HUDEP-2 (cell line): ENCODE measurements at regions not wholly inside any gene's neighbourhood (a gene's known extent, or its start where the extent isn't known, plus 50 kb on each side); places are given as distances from the start of the nearest gene placed in this dataset.

ENCODE experiments used
- DNase-seq, 76 experiments: peaks; one replicate each; lab custom pipeline; 2025; ENCODE audit not compliant: unreplicated experiment in 76 of 76; lab: John Stamatoyannopoulos, UW

DNA sequence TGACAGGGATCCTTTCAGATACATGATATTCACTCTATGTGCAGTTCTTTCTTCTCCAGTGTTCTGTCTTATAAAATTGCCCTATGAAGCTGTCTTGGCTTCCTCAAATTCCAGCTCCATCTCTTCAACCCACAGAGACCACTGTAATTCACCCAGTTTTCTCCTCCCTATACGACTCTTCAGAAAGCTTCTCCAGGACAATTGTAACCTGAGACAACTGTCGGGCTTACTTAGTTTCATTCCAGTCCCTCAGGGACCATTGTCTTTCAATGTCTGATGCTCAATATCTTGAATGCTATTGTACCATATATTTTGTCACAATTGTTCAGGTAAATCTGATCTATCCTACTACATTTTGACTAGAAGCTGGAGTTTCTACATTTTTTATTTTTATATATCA is 345.3 kb downstream of the RPL10L start:
- no peak for DNase-seq

GRCh38 chr14:46300765-46301164 is 350.8 kb downstream of the RPL10L start:
- no peak for DNase-seq

DNA sequence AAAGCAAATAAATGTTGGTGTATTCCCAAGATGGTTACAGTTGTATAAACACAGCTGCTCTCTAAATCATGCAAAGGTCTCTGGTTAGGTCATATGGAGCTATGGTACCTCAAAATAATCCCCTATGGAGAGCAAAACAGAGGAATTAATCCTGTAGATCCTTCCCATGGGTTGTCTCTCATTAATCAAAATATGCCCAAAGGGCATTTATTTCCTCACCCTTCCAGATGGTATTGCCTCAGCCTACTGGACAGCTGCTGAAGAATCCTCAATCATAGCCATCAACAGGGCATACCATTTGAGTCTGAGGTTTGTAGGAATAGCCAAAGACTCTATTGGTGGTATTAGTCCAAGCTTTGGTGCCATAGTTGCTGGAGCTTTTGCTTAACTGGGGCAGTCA is 360.9 kb downstream of the RPL10L start:
- no peak for DNase-seq

DNA sequence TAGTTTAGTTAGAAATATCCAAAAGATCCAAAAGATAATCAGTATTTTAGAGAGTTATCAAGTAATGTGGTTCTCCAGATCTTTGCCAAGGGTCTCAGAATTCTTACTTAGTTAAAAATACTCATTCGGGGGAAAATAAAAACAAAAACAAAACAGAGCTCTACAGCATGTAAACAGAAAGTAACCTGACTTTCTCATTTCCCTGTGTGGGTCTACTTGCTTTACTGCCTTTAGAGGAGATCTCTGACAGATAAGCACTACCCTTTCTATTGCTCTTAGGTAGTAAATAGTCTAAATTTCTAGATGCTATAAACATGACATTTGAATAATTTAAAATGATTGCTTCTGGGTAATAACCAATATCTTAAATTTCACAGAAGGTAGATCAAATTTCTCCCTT is 371.8 kb downstream of the RPL10L start:
- DNase-seq, result no peak

DNA sequence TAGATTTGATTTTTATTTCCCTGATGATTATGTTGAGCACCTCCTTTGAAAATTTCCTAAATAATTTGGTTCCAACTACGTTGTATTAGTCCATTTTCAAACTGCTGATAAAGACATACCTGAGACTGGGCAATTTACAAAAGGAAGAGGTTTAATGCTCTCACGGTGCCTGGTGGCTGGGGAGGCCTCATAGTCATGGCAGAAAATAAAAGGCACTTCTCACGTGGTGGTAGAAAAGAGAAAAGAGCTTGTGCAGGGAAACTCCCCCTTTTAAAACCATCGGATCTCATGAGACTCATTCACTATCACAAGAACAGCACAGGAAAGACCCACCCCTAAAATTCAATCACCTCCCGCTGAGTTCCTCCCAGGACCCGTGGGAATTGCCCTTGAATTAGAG is 372.3 kb downstream of the RPL10L start:
- no peak for DNase-seq

DNA sequence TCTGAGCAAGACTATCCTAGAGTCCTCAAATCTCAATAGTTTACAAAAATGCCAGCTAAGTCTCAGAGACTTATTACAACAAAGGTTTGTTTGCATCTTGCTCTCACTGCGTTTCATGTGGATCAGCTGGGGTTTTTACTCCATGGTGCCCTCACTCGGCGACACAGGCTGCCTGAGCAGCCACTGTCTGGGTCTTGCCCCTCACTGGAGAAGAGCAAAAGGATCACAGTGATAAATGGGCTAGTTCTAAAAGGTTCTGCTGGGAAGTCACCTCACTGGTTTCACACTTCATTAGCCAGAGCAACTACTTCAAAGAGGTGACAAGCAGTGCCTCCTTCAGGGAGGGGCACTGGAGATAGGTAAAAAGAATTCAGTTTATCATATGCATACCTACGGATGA is 392.0 kb downstream of the RPL10L start:
- no peak for DNase-seq

DNA sequence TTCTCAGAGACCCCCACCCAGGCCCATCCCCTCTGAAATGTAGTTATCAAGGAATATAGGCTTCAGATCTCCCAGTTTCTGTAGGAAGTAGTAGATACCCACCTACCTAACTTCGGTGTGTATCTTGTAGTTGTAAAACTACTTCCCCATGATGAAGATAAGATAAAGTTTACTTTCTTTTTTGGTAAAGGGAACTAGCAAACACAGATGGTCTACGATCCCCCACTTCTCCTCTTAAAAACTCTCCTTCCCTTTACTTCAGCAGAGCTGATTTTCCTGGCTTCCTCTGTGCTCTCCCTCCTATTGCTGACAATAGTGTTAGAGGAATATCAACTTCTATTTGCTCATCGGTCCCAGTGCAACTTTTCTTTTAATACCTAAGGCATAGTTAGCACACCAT is 395.2 kb downstream of the RPL10L start:
- DNase-seq, result no peak

- DNase-seq, result peak in 3 of 76 experiments; percentile 1 to 9 (median 7)
These were observed 401.4 kb downstream of the RPL10L start for GRCh38 chr14:46250113-46250703.

DNA sequence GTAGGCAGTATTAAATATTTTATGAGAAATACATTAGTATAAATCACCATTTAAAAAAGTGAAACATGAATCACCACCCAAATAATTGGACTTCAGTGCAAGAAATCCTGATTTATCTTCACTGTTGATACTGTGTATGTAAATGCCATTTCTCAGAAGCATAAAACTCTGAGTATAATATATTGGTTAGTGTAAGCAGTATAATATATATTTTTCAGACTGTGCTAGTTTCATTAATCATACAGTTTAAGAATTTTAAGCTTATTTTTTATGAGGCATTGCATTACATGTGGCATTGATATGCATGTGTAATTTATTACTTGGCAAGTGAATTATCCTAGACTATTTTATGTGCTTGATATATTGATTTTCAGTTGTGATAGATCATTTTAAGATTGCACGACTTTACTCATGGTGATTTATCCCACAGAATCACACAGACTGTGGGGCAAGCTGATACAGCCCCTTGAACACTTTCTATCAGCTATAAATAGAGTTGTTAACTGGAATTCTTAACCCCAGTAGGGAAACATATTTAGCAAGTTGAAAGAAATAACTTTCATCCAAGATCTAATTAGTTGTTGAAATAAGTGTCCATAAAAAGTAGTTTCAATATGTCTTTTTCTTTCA is 403.5 kb downstream of the RPL10L start:
- DNase-seq, result no peak

DNA sequence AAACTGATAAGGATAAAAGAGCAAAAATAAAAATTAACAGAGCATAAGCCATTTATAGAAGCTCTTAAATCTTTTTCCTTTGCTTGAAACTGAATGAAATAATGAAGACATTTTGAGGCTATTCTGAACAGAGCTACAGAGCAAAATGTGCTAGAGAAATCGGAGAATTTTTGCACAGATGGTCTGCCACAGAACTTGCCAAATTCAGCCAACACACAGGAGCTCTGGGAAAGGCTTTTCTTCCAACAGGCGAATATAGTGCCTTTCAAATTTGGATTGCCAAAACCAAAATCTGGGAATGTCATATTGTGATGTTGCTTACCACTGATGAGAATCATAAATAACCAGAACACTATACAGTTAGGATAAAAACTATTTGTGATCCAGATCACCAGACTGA is 406.3 kb downstream of the RPL10L start:
- DNase-seq, result no peak

DNA sequence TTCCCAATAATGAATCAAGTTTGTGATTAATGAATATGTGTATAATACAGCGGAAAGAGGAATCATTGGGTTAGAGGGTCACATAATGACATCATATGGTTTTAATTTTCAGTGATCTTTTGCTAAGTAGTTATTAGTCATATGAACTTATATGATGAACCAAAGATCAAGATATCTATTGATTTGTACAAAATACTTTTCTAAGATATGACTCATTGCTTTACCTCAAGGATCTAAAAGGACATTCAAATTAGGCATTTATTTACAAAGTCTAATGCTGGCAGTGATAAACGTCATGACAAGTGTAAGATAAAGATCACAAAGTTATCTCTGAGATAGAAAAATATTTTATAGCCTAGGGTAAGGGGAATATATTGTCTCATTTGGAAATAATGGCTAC is 417.8 kb downstream of the RPL10L start:
- DNase-seq, result no peak

GRCh38 chr14:46230540-46230939 is 421.0 kb downstream of the RPL10L start:
- no peak for DNase-seq

DNA sequence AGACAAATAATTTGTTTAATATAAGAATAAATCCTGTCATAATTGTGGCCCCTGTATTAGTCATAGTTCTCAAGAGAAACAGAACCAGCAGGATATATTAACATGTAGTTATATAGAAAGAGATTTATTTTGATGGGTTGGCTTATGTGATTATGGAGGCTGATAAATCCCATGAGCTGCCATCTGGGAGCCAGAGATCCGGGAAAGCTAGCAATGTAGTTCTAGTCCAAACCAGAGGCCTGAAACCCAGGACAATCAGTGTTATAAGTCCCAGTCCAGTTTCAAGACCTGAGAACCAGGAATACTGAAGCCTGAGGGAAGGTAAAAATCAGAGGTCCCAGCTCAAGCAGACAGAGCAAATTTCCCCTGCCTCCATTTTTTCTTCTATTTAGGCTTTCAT is 435.8 kb downstream of the RPL10L start:
- no peak for DNase-seq

DNA sequence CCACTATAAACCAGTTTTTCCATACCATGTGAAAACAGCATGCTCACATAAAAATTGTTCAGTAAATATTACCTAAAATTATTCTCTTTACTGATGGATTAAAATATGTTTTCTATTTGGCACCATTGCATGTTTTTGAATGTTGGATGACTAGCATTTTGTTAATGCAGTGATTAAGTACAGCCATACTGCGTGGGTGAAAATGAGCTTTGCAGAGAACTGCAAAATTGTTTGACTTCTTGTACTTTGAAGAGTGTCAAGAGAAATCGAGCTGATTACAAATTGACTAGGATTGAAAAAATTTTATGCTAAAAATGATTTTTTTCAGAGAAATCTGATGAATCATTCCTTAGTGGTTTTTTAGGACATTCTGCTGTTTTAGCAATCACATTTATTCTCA is 452.9 kb downstream of the RPL10L start:
- no peak for DNase-seq

DNA sequence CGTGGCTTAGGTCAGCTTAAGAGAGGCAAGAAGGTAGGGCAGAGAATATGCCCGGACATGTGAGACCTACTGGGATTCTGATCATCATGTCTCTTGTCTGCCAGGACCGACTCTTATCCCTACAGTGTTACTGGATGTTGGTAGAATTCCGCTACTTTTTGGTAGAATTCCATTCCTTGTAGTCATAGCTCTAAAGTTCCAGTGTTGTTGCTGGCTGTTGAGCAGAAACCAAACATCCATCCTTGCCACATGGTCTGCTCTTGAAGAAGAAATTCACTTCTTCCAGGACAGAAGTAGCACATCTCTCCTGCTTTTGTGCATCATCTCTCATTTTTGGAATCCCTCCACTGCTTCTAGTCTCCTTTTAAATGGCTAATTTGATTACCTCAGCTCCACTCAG is 453.7 kb downstream of the RPL10L start:
- no peak for DNase-seq
